ENCODE measurements at regions not wholly inside any gene's neighbourhood (a gene's known extent, or its start where the extent isn't known, plus 50 kb on each side); places are given as distances from the start of the nearest gene placed in this dataset.

DNA sequence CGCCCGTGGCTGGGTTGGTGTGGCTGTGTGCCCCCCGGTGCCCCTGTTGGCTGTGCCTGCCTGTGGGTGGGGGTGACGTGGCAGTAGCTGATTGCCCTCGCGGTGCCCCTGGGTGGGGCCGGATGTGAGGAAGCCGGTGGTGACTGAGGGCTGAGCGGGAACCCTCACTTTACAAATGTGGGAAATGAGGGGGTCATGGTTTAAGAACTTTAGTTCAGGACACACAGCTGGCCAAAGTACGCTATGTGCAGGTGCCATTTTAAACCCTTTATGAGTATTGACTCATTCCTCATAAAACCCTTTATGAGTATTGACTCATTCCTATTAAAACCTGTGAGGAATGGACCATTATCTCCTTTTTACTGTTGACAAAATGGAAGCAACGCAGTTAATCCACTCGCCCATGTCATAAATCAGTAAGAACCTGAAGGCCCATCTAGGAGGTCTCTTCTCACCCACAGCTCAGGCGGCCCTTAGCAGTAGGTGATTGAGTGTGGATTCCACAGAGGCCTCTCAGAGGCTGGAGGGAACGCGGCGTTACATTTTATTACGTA lies 290.1 kb upstream of the COBL start (continued):
- TF ChIP-seq, protein P1, sequence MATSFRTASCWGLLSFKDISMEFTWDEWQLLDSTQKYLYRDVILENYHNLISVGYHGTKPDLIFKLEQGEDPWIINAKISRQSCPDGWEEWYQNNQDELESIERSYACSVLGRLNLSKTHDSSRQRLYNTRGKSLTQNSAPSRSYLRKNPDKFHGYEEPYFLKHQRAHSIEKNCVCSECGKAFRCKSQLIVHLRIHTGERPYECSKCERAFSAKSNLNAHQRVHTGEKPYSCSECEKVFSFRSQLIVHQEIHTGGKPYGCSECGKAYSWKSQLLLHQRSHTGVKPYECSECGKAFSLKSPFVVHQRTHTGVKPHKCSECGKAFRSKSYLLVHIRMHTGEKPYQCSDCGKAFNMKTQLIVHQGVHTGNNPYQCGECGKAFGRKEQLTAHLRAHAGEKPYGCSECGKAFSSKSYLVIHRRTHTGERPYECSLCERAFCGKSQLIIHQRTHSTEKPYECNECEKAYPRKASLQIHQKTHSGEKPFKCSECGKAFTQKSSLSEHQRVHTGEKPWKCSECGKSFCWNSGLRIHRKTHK (tag by site-specific recombination; IDR thresholded peaks at IDR 0.05) = no peak
- TF ChIP-seq, protein P2, sequence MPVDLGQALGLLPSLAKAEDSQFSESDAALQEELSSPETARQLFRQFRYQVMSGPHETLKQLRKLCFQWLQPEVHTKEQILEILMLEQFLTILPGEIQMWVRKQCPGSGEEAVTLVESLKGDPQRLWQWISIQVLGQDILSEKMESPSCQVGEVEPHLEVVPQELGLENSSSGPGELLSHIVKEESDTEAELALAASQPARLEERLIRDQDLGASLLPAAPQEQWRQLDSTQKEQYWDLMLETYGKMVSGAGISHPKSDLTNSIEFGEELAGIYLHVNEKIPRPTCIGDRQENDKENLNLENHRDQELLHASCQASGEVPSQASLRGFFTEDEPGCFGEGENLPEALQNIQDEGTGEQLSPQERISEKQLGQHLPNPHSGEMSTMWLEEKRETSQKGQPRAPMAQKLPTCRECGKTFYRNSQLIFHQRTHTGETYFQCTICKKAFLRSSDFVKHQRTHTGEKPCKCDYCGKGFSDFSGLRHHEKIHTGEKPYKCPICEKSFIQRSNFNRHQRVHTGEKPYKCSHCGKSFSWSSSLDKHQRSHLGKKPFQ (tag by site-specific recombination; IDR thresholded peaks at IDR 0.05) = peak; percentile 86
- TF ChIP-seq REPIN1 (tag by site-specific recombination; IDR thresholded peaks at IDR 0.05; ENCODE audit: low read depth) (no peak), EGR2 (tag by site-specific recombination; IDR thresholded peaks at IDR 0.05; ENCODE audit: low read depth) (no peak), ZNF830 (tag by site-specific recombination; IDR thresholded peaks at IDR 0.05; ENCODE audit: low read depth) (no peak), ZBTB17 (tag by site-specific recombination; IDR thresholded peaks at IDR 0.05) (0 out of 2 replicates have a peak, but pooled peaks have one; percentile 17), ZFP37 (tag by site-specific recombination; IDR thresholded peaks at IDR 0.05) (no peak), ZBTB48 (tag by site-specific recombination; IDR thresholded peaks at IDR 0.05) (no peak), SP2 (tag by site-specific recombination; IDR thresholded peaks at IDR 0.05) (no peak; the same call in 1 of the 2 replicates), ZNF561 (tag by site-specific recombination; IDR thresholded peaks at IDR 0.05; ENCODE audit: borderline replicate concordance) (peak; percentile 88), ZNF19 (tag by site-specific recombination; IDR thresholded peaks at IDR 0.05; ENCODE audit: low read depth) (no peak), ZNF768 (tag by site-specific recombination; IDR thresholded peaks at IDR 0.05) (no peak), ZNF302 (tag by site-specific recombination; IDR thresholded peaks at IDR 0.05; ENCODE audit: low read depth) (no peak), ZNF239 (tag by site-specific recombination; IDR thresholded peaks at IDR 0.05) (no peak), ZNF423 (tag by site-specific recombination; IDR thresholded peaks at IDR 0.05) (peak; percentile 80), ZNF623 (tag by site-specific recombination; IDR thresholded peaks at IDR 0.05) (no peak), ZNF24 (tag by site-specific recombination; IDR thresholded peaks at IDR 0.05) (peak; percentile 93), ZNF175 (tag by site-specific recombination; IDR thresholded peaks at IDR 0.05) (no peak), ZNF629 (tag by site-specific recombination; IDR thresholded peaks at IDR 0.05) (peak; percentile 91), ZNF837 (tag by site-specific recombination; IDR thresholded peaks at IDR 0.05) (no peak), ZNF16 (tag by site-specific recombination; IDR thresholded peaks at IDR 0.05; ENCODE audit: low read depth) (no peak), FEZF1 (tag by site-specific recombination; IDR thresholded peaks at IDR 0.05) (peak; percentile 98), ZNF544 (tag by site-specific recombination; IDR thresholded peaks at IDR 0.05) (no peak), ZXDB (tag by site-specific recombination; IDR thresholded peaks at IDR 0.05) (peak; percentile 93), ZNF202 (tag by site-specific recombination; IDR thresholded peaks at IDR 0.05; ENCODE audit: borderline replicate concordance) (no peak), ZNF140 (tag by site-specific recombination; IDR thresholded peaks at IDR 0.05) (no peak), ZNF426 (tag by site-specific recombination; IDR thresholded peaks at IDR 0.05) (no peak), ZNF747 (tag by site-specific recombination; IDR thresholded peaks at IDR 0.05) (no peak), ZNF416 (tag by site-specific recombination; IDR thresholded peaks at IDR 0.05) (no peak)
- TF ChIP-seq, protein P3, sequence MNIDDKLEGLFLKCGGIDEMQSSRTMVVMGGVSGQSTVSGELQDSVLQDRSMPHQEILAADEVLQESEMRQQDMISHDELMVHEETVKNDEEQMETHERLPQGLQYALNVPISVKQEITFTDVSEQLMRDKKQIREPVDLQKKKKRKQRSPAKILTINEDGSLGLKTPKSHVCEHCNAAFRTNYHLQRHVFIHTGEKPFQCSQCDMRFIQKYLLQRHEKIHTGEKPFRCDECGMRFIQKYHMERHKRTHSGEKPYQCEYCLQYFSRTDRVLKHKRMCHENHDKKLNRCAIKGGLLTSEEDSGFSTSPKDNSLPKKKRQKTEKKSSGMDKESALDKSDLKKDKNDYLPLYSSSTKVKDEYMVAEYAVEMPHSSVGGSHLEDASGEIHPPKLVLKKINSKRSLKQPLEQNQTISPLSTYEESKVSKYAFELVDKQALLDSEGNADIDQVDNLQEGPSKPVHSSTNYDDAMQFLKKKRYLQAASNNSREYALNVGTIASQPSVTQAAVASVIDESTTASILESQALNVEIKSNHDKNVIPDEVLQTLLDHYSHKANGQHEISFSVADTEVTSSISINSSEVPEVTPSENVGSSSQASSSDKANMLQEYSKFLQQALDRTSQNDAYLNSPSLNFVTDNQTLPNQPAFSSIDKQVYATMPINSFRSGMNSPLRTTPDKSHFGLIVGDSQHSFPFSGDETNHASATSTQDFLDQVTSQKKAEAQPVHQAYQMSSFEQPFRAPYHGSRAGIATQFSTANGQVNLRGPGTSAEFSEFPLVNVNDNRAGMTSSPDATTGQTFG (tag by site-specific recombination; IDR thresholded peaks at IDR 0.05; ENCODE audit: borderline replicate concordance) = no peak
- TF ChIP-seq, protein P4, sequence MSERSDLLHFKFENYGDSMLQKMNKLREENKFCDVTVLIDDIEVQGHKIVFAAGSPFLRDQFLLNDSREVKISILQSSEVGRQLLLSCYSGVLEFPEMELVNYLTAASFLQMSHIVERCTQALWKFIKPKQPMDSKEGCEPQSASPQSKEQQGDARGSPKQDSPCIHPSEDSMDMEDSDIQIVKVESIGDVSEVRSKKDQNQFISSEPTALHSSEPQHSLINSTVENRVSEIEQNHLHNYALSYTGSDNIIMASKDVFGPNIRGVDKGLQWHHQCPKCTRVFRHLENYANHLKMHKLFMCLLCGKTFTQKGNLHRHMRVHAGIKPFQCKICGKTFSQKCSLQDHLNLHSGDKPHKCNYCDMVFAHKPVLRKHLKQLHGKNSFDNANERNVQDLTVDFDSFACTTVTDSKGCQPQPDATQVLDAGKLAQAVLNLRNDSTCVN (tag by site-specific recombination; optimal IDR thresholded peaks at IDR 0.05) = no peak
- TF ChIP-seq, protein P5, sequence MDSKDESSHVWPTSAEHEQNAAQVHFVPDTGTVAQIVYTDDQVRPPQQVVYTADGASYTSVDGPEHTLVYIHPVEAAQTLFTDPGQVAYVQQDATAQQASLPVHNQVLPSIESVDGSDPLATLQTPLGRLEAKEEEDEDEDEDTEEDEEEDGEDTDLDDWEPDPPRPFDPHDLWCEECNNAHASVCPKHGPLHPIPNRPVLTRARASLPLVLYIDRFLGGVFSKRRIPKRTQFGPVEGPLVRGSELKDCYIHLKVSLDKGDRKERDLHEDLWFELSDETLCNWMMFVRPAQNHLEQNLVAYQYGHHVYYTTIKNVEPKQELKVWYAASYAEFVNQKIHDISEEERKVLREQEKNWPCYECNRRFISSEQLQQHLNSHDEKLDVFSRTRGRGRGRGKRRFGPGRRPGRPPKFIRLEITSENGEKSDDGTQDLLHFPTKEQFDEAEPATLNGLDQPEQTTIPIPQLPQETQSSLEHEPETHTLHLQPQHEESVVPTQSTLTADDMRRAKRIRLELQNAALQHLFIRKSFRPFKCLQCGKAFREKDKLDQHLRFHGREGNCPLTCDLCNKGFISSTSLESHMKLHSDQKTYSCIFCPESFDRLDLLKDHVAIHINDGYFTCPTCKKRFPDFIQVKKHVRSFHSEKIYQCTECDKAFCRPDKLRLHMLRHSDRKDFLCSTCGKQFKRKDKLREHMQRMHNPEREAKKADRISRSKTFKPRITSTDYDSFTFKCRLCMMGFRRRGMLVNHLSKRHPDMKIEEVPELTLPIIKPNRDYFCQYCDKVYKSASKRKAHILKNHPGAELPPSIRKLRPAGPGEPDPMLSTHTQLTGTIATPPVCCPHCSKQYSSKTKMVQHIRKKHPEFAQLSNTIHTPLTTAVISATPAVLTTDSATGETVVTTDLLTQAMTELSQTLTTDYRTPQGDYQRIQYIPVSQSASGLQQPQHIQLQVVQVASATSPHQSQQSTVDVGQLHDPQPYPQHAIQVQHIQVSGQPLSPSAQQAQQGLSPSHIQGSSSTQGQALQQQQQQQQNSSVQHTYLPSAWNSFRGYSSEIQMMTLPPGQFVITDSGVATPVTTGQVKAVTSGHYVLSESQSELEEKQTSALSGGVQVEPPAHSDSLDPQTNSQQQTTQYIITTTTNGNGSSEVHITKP (tag by site-specific recombination; IDR thresholded peaks at IDR 0.05) = peak; percentile 97

Data from HEK293 (cell line).